ENCODE measurements at regions not wholly inside any gene's neighbourhood (a gene's known extent, or its start where the extent isn't known, plus 50 kb on each side); places are given as distances from the start of the nearest gene placed in this dataset.

- DNase-seq (ENCODE audit: low read depth) = peak; percentile 60
Observed at GRCh38 chr6:145247692-145248419, 487.5 kb downstream of the EPM2A start.

GRCh38 chr6:145250436-145250835, 484.9 kb downstream of the EPM2A start:
- no peak for DNase-seq (ENCODE audit: low read depth)

- no peak for DNase-seq (ENCODE audit: low read depth)
Observed at GRCh38 chr6:145252737-145253136, 482.6 kb downstream of the EPM2A start.

GRCh38 chr6:145254649-145255401, 480.5 kb downstream of the EPM2A start:
- no peak for DNase-seq (ENCODE audit: low read depth)

GRCh38 chr6:145257704-145258103, 477.6 kb downstream of the EPM2A start:
- no peak for DNase-seq (ENCODE audit: low read depth)

GRCh38 chr6:145258122-145258521, 477.2 kb downstream of the EPM2A start:
- no peak for DNase-seq (ENCODE audit: low read depth)

- no peak for DNase-seq (ENCODE audit: low read depth)
Observed at GRCh38 chr6:145260484-145261175, 474.7 kb downstream of the EPM2A start.

- DNase-seq (ENCODE audit: low read depth) = no peak
Observed at GRCh38 chr6:145261758-145262157, 473.6 kb downstream of the EPM2A start.

- no peak for DNase-seq (ENCODE audit: low read depth)
Observed at GRCh38 chr6:145262771-145263170, 472.5 kb downstream of the EPM2A start.

- DNase-seq (ENCODE audit: low read depth) = no peak
Observed at GRCh38 chr6:145263778-145264211, 471.5 kb downstream of the EPM2A start.

- DNase-seq (ENCODE audit: low read depth) = no peak
Observed at GRCh38 chr6:145266432-145267075, 468.8 kb downstream of the EPM2A start.

GRCh38 chr6:145267076-145267867, 468.0 kb downstream of the EPM2A start:
- peak; percentile 28 for DNase-seq (ENCODE audit: low read depth)

GRCh38 chr6:145270464-145270863, 464.9 kb downstream of the EPM2A start:
- DNase-seq (ENCODE audit: low read depth) = no peak

- DNase-seq (ENCODE audit: low read depth) = no peak
Observed at GRCh38 chr6:145271040-145271439, 464.3 kb downstream of the EPM2A start.

- DNase-seq (ENCODE audit: low read depth) = no peak
Observed at GRCh38 chr6:145271577-145271976, 463.7 kb downstream of the EPM2A start.

GRCh38 chr6:145272246-145272645, 463.1 kb downstream of the EPM2A start:
- no peak for DNase-seq (ENCODE audit: low read depth)

- no peak for DNase-seq (ENCODE audit: low read depth)
Observed at GRCh38 chr6:145273136-145273535, 462.2 kb downstream of the EPM2A start.

- no peak for DNase-seq (ENCODE audit: low read depth)
Observed at GRCh38 chr6:145274083-145274482, 461.2 kb downstream of the EPM2A start.

- DNase-seq (ENCODE audit: low read depth) = no peak
Observed at GRCh38 chr6:145275019-145275418, 460.3 kb downstream of the EPM2A start.

- DNase-seq (ENCODE audit: low read depth) = no peak
Observed at GRCh38 chr6:145275787-145276186, 459.5 kb downstream of the EPM2A start.

GRCh38 chr6:145276756-145277155, 458.6 kb downstream of the EPM2A start:
- DNase-seq (ENCODE audit: low read depth) = no peak

Data from fibroblast of gingiva (primary cell).